ENCODE measurements at regions not wholly inside any gene's neighbourhood (a gene's known extent, or its start where the extent isn't known, plus 50 kb on each side); places are given as distances from the start of the nearest gene placed in this dataset.

DNA sequence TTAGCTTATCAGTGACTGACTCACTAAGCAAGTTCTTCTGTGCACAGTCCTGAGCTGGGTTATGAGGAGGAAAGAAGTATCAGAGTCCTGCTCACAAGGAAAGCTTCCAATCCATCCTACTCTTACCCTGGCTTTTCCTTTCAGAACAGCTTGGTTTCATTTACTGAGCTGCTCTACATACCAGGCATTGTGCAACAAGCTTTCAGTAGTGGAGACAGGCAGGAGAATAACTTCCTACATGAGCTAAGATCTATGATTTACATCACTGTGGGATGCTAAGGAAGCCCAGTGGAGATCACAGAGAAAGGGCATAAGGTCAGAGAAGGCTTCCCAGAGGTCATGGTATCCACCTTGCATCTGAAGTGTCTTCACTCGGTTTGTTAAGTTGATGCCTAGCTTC, 144.5 kb downstream of the MAP3K7 start:
- TF ChIP-seq, protein P1, sequence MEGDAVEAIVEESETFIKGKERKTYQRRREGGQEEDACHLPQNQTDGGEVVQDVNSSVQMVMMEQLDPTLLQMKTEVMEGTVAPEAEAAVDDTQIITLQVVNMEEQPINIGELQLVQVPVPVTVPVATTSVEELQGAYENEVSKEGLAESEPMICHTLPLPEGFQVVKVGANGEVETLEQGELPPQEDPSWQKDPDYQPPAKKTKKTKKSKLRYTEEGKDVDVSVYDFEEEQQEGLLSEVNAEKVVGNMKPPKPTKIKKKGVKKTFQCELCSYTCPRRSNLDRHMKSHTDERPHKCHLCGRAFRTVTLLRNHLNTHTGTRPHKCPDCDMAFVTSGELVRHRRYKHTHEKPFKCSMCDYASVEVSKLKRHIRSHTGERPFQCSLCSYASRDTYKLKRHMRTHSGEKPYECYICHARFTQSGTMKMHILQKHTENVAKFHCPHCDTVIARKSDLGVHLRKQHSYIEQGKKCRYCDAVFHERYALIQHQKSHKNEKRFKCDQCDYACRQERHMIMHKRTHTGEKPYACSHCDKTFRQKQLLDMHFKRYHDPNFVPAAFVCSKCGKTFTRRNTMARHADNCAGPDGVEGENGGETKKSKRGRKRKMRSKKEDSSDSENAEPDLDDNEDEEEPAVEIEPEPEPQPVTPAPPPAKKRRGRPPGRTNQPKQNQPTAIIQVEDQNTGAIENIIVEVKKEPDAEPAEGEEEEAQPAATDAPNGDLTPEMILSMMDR (IDR thresholded peaks at IDR 0.05; ENCODE audit: low read depth, low read length), result no peak
- TF ChIP-seq MAX (IDR thresholded peaks at IDR 0.05; ENCODE audit: low read depth, low read length) (no peak), POLR2A (IDR thresholded peaks at IDR 0.05; ENCODE audit: extremely low read depth, insufficient read length) (no peak), MYC (IDR thresholded peaks at IDR 0.05; ENCODE audit: low read depth, low read length) (no peak)
